ENCODE measurements at regions not wholly inside any gene's neighbourhood (a gene's known extent, or its start where the extent isn't known, plus 50 kb on each side); places are given as distances from the start of the nearest gene placed in this dataset.

DNA sequence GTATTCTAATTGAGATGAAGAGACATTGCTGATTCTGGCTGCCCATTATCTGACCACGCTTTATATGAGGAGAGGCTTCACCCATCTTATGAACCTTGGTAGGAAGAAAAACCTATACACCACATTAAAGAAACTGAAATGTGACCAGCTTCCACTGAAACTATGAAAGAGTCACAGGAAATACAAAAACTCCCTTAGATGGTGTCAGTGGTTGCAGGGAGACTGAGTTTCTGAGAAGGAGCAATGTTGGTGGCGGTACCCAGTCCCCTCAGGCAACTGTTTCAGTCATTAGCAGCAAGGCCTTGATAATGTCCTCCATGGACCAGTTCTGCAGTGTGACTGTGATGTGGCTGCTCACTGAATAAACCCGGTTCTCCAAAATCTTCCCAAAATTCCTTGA is 110.5 kb upstream of the FTMT start:
- no peak overlapping the region for H3K27ac ChIP-seq (ENCODE audit: extremely low read length, insufficient read depth, low read length)
- ATAC-seq (no peak), FAIRE-seq (no peak), DNase-seq (ENCODE audit: low spot score) (no peak)
- H3K4me3 ChIP-seq (replicated peaks in 1 of 3; ENCODE audit: insufficient read depth in 1 of 3, low read depth in 2 of 3, low read length in 3 of 3), result no peak overlapping the region
- no TSS peak for BruUV-seq (replicated peaks)
- no peaks in the 10 kb centered on the region for H3K4me1 ChIP-seq (ENCODE audit: insufficient read depth, low read length)
- ChIA-PET CTCF (ENCODE audit: low intra/inter-chr PET ratio, low total read pairs) (no interaction called here), POLR2A (no interaction called here)
- H3K9ac ChIP-seq (ENCODE audit: insufficient read depth, low read depth, low read length), result no peak overlapping the region
- intact Hi-C loops (cut with micrococcal nuclease; ENCODE audit: unreplicated experiment), result no loop called here
- no peak overlapping the region for H2AFZ ChIP-seq (ENCODE audit: low read length)
- TF ChIP-seq CBFB (CRISPR knock-in tag; IDR thresholded peaks at IDR 0.05) (no peak), SETDB1 (CRISPR knock-in tag; IDR thresholded peaks at IDR 0.05; ENCODE audit: borderline replicate concordance) (no peak)
- H3K4me2 ChIP-seq (ENCODE audit: low read depth, low read length), result no peak overlapping the region
- H4K20me1 ChIP-seq (ENCODE audit: insufficient read depth, low read length), result no peaks in the 10 kb centered on the region
- H3K9me3 ChIP-seq (ENCODE audit: low read length), result no peaks in the 10 kb centered on the region
- no peaks in the 10 kb centered on the region for H3K36me3 ChIP-seq (replicated peaks in 1 of 2; ENCODE audit: control insufficient read depth in 1 of 2, insufficient read depth in 2 of 2, low read length in 2 of 2)
- no peaks in the 10 kb centered on the region for H3K27me3 ChIP-seq (ENCODE audit: control insufficient read depth in 1 of 2, insufficient read depth in 2 of 2, low read length in 2 of 2)
- in situ Hi-C loops (cut with HindIII; ENCODE audit: extremely low pct_ligation_motif_present, low pct_unique_long_range_greater_than_20kb), result no loop called here
- no peaks in the 10 kb centered on the region for H3K79me2 ChIP-seq (ENCODE audit: insufficient read depth, low read length)
- 17% methylated on average over 3 of the region's 3 CpGs for WGBS (ENCODE audit: low lambda C conversion rate)

GRCh38 chr5:121744577-121744976 is 107.1 kb upstream of the FTMT start:
- CTCF ChIA-PET (ENCODE audit: low intra/inter-chr PET ratio, low total read pairs), result no interaction called here
- TF ChIP-seq HMGXB3 (CRISPR knock-in tag; IDR thresholded peaks at IDR 0.05; ENCODE audit: borderline replicate concordance), result no peak
- TF ChIP-seq GRHL1 (CRISPR knock-in tag; conservative IDR thresholded peaks at IDR 0.05), result no peak
- no peak for TF ChIP-seq ETV5 (CRISPR knock-in tag; IDR thresholded peaks at IDR 0.05; ENCODE audit: borderline replicate concordance)
- no peak for TF ChIP-seq SKI (IDR thresholded peaks at IDR 0.05; ENCODE audit: partially characterized antibody)
- no peak for TF ChIP-seq FOXP1 (IDR thresholded peaks at IDR 0.05)
- no peak for TF ChIP-seq FOXP1 (CRISPR knock-in tag; IDR thresholded peaks at IDR 0.05)
- H3K79me2 ChIP-seq (ENCODE audit: insufficient read depth, low read length), result no peaks in the 10 kb centered on the region
- no peaks in the 10 kb centered on the region for H3K36me3 ChIP-seq (replicated peaks in 1 of 2; ENCODE audit: control insufficient read depth in 1 of 2, insufficient read depth in 2 of 2, low read length in 2 of 2)
- no peaks in the 10 kb centered on the region for H3K4me1 ChIP-seq (ENCODE audit: insufficient read depth, low read length)
- in situ Hi-C loops (cut with HindIII; ENCODE audit: extremely low pct_ligation_motif_present, low pct_unique_long_range_greater_than_20kb), result no loop called here
- H2AFZ ChIP-seq (ENCODE audit: low read length), result no peak overlapping the region
- H3K9me3 ChIP-seq (ENCODE audit: low read length), result no peaks in the 10 kb centered on the region
- H3K9ac ChIP-seq (ENCODE audit: insufficient read depth, low read depth, low read length), result no peak overlapping the region
- no peaks in the 10 kb centered on the region for H3K27me3 ChIP-seq (ENCODE audit: control insufficient read depth in 1 of 2, insufficient read depth in 2 of 2, low read length in 2 of 2)
- H4K20me1 ChIP-seq (ENCODE audit: insufficient read depth, low read length), result no peaks in the 10 kb centered on the region
- FAIRE-seq (no peak), ATAC-seq (no peak), DNase-seq (ENCODE audit: low spot score) (no peak)
- BruUV-seq (replicated peaks), result no TSS peak
- no peak overlapping the region for H3K4me3 ChIP-seq (replicated peaks in 1 of 3; ENCODE audit: insufficient read depth in 1 of 3, low read depth in 2 of 3, low read length in 3 of 3)
- intact Hi-C loops (cut with micrococcal nuclease; ENCODE audit: unreplicated experiment), result no loop called here
- POLR2A ChIA-PET, result no interaction called here
- H3K4me2 ChIP-seq (ENCODE audit: low read depth, low read length), result no peak overlapping the region
- H3K27ac ChIP-seq (ENCODE audit: extremely low read length, insufficient read depth, low read length), result no peak overlapping the region
